SHP77 treated with DMSO at 0.1 percent for 48 hours (cell line): ENCODE measurements at regions not wholly inside any gene's neighbourhood (a gene's known extent, or its start where the extent isn't known, plus 50 kb on each side); places are given as distances from the start of the nearest gene placed in this dataset.
"Not testable (repeated sequence)": the region's sequence is repeated elsewhere in the genome, so short reads cannot be mapped to it uniquely, and the experiment has no call there.

Experiments
- DNase-seq: peaks from one replicate; lab custom pipeline; 2025; lab: John Stamatoyannopoulos, UW

GRCh38 chr1:80645621-80646020, 1155.1 kb upstream of the ADGRL2 start:
- no peak for DNase-seq

- DNase-seq, result no peak
Measured at GRCh38 chr1:80640978-80641377, 1159.8 kb upstream of the ADGRL2 start.

DNA sequence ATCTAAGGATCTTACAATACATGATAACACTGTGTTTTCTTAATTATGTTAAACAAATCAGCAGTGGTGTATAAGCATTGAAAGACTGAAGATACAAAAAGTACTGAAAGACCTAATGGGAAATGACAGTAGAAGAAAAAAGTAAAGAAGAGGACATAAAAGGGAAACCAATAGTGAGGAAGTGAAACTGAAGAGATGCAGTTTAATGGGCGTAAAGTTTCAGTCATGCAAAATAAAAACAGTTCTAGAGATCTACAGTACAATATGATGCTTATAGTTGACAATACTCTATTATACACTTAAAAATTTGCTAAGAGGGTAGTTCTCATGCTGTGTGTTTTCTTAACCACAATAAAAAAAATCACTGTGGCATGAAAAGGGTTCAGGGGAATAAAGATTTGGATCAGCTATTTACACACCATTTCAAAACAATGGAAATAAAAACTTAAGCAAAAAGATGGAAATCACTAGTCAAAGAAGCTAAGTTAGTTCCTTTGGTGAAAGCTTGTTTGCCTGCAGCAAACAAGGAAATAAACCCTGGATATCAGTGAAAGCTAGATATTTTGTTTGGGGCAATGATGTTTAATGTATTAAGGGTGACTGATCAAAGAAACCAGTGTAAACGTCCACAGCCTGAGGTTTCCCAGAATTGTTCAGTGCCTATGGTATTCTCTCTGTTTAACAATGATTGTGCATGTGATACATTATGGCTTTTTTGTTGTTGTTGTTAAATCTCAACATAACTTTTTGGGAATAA, 1160.8 kb upstream of the ADGRL2 start:
- DNase-seq, result no peak

GRCh38 chr1:80633947-80634706, 1166.6 kb upstream of the ADGRL2 start:
- DNase-seq, result no peak

- DNase-seq, result no peak
Measured at GRCh38 chr1:80632284-80632683, 1168.5 kb upstream of the ADGRL2 start.

- DNase-seq, result no peak
Measured at GRCh38 chr1:80629304-80629837, 1171.4 kb upstream of the ADGRL2 start.

GRCh38 chr1:80624682-80625081, 1176.1 kb upstream of the ADGRL2 start:
- no peak for DNase-seq

DNA sequence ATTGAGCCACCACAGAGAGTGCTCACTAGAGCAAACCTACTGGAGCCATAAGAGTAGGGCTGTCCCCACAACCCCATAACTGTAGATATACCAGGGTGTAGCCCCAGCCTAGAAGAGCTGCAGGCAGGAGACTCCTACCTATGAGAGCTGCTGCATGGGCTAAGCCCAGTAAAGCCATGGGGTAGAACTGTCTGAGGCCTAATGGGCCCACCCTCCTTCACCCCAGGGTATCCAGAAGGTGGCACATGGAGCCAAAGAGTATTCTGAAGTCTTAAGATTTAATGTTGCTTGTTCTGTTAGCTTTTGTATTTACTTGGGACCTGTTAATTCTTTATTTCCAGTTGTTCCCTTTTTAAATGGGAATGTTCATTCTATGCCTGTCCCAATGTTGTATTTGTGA, 1193.7 kb upstream of the ADGRL2 start:
- no peak for DNase-seq

GRCh38 chr1:80594013-80594412, 1206.7 kb upstream of the ADGRL2 start:
- no peak for DNase-seq

DNA sequence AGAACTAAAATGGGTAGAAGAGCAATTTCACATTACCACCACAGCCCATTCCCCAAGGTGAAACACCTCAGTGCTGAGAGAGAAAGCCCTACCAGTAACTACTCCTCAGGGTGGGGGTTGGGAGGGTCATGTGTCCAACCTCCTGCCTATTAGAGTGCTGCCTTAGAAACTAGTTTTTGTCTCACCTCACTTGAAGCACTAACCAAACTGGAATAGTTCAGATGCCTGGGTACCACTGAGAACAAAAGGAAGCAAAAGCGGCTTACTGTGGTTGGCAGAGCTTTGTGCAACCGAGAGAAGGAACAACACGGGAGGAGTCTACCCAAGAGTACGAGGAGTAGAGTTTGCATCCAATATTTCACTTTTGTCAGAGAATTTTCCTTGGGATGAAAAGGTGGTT, 1207.5 kb upstream of the ADGRL2 start:
- DNase-seq, result no peak

GRCh38 chr1:80582980-80583379, 1217.8 kb upstream of the ADGRL2 start:
- peak; percentile 67 for DNase-seq

DNA sequence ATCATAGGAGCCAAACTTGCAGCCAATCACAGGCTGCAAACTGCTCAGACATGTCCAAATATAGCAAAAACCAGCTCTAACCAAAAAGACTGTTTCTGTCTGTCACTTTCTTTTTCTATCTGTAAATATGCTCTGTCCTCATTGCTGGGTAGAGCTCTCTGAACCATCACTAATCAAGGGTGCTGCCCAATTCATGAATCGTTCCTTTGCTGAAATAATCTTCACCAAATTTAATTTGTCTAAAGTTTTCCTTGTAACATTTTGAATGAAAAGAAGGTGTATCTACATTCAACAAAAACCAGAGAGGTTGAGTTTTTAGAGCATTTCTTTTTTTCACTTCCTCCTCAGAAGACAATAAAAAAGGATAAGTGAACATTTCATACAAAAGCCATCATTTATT, 1221.7 kb upstream of the ADGRL2 start:
- no peak for DNase-seq

- no peak for DNase-seq
Measured at GRCh38 chr1:80566867-80567266, 1233.9 kb upstream of the ADGRL2 start.

DNA sequence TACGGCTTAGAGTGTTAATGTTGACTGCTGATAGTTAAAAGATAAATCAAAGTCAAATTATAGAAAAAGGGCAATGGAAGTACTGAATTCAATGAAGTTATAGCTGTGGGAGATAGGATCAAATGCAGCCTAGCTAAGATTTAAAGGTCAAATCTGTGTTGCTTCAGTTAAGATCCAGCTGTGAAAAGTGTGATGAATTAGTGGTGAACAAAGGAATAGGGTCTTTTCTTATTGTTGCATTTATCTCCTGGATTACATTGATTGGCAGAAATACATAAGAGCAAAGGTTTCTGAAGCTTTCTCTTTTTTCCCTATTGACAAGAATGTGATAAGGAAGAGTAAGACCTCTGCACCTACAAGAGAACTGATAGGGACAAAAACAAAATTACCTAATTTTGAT, 1234.6 kb upstream of the ADGRL2 start:
- no peak for DNase-seq

GRCh38 chr1:80565406-80565805, 1235.3 kb upstream of the ADGRL2 start:
- DNase-seq, result no peak

- no peak for DNase-seq
Measured at GRCh38 chr1:80542231-80542630, 1258.5 kb upstream of the ADGRL2 start.

DNA sequence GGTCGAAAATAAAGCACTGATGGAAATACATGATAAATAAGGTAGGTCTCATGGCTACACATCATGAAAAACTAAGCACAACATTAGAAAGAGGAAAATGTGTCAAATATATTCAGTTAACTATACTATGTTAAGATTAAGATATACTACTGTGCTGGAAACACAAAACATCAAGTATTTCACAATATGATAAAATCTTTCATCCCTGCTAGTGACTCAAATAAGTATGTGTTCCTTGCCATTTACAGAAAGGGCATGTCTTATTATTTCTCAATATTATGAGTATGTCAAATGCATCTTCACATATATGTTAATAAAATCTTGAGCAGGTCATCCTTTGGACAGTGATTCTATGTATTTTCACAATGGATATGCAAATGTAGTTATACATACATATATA, 1260.1 kb upstream of the ADGRL2 start:
- DNase-seq, result no peak

- no peak for DNase-seq
Measured at GRCh38 chr1:80540149-80540548, 1260.6 kb upstream of the ADGRL2 start.

- not testable (repeated sequence) for DNase-seq
Measured at GRCh38 chr1:80539298-80539697, 1261.4 kb upstream of the ADGRL2 start.

GRCh38 chr1:80536461-80536860, 1264.3 kb upstream of the ADGRL2 start:
- DNase-seq, result no peak

DNA sequence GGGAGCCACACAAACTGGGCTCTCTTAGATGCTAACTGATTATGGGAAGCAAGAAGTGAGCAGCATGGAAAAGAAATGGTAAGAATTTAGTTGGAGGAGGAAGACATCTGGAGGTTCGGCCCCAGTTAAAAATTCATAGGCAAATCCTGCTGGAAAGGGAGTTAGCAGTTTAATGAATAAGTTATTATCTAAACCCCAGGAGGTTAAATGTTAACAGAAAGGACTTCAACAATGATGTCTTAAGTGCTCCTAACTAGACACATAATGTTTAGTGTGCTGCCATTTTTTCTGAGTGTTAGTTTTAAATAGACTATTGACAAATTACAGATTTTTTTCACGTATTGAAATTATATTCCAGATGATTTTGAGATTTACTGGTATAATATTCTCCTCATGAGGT, 1265.3 kb upstream of the ADGRL2 start:
- DNase-seq, result no peak

DNA sequence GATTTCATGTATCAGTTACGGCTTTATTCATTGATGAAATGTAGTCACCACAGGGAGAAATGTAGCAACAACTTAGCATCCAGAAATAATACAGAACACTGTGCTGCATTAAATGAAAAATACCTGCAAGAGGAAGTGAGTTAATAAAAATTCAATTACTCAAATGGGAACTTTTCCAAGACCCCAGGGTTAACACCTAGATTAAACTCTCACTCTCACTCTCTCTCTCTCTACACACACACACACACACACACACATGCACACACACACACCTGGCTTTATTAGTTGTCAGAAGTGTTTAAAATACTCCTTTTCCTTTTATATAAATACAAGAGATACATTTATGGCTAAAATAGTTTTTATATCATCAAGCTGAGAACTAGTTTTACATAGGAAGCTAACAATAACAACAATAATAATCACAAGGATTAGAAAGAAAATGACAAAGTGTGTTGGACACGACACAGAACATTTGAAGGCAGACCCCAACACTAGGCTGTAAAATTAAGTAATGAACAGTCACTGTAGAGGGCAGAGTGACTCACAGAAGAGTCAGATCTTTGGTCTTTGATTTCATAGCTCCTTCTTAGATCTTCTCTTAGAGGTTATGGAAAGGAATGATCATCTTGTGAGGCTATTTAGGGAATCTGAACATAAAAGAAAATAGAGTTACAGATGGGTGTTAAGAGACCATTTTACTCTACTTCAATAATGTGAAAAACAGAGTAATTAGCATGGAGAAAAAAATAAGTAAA, 1266.0 kb upstream of the ADGRL2 start:
- no peak for DNase-seq
